Vagina (tissue), 2 donors: ENCODE measurements at regions not wholly inside any gene's neighbourhood (a gene's known extent, or its start where the extent isn't known, plus 50 kb on each side); places are given as distances from the start of the nearest gene placed in this dataset.

Source experiments
- DNase-seq, 2 donors: peaks; one replicate each; pipeline ENCODE4 v3.0.0-alpha.2; 2017; ENCODE audit errors: extremely low spot score in 2 of 2
- H3K27ac ChIP-seq: fragments of 200-600 bp; sonication (generic); one replicate; pipeline ENCODE4 v1.5.1; 2019
- H3K27me3 ChIP-seq: fragments of 200-600 bp; sonication (generic); one replicate; pipeline ENCODE4 v1.5.1; 2019
- H3K36me3 ChIP-seq, 2 donors: fragments of 200-600 bp; sonication (generic); one replicate each; pipeline ENCODE4 v1.5.1; 2017 to 2019
- H3K4me1 ChIP-seq: fragments of 200-600 bp; sonication (generic); one replicate; pipeline ENCODE4 v1.5.1; 2019
- H3K4me3 ChIP-seq, 2 donors: fragments of 200-600 bp; sonication (generic); 1 replicate in 1 of 2; 2 replicates in 1 of 2; pipeline ENCODE4 v1.5.1; 2016 to 2019
- H3K9me3 ChIP-seq: fragments of 200-600 bp; sonication (generic); one replicate; pipeline ENCODE4 v1.5.1; 2019
- POLR2A ChIP-seq, 2 donors: fragments of 450-650 bp; IDR thresholded peaks; one replicate each; pipeline ENCODE4 v1.6.1; 2017; ENCODE audit warnings: antibody characterized with exemption in 2 of 2, mild to moderate bottlenecking in 2 of 2, moderate library complexity in 2 of 2
- POLR2AphosphoS5 ChIP-seq, 2 donors: sonication (generic); formaldehyde crosslinking; IDR thresholded peaks; one replicate each; pipeline ENCODE4 v1.9.0; 2017; ENCODE audit warnings: antibody characterized with exemption in 2 of 2, mild to moderate bottlenecking in 2 of 2, low read depth in 1 of 2; ENCODE audit not compliant: insufficient read depth in 1 of 2
- intact Hi-C: fragments of 100-400 bp; cut with DNase I; formaldehyde crosslinking; loops from one replicate; pipeline ENCODE4 v1.15.1; 2023
- TF ChIP-seq, protein P1 (sequence below), 3 experiments: fragments of 450-650 bp in 2 of 3; fragments of 200-600 bp in 1 of 3; sonication (generic) in 1 of 3; IDR thresholded peaks; one replicate each; pipeline ENCODE4 v1.5.1; 2017 to 2019; ENCODE audit warnings: antibody characterized with exemption in 3 of 3, mild to moderate bottlenecking in 2 of 3, moderate library complexity in 2 of 3

DNA sequence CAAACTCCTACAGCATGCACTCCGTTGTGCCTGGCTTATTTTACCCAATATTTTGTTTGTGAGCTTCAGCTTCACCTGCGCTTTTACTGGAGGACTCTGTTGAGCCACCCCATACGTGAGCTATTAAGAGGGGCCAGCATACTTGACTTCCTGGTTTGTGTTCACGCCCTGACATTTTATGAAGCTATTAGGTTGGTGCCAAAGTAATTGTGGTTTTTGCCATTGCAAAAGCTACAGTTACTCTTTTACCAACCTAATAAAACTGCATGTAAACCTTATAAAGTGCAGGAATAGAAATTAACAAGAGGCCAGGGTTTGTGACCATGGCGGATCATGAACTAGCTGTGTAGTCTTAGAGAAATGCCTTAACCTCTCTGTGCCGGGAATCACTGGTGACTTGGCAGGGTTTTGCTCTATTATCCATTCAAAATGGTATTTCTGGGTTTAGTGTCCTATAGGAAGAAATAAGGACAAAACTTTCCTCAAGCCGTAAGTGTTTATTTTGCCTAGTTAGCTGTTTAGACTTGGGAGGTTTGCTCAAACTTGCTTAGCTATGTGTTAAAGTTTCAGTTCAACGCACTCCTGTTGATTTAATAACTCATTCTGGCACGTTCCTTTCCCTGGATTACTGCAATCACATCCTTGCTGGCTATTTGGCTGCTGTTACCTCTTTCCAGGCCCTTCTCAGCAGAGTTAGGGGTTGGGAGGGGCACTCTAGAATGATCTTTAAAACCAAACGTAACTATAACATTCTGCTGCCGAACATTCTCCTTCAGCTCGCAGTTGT lies 1027.6 kb downstream of the BCL11B start:
- TF ChIP-seq, protein P1, sequence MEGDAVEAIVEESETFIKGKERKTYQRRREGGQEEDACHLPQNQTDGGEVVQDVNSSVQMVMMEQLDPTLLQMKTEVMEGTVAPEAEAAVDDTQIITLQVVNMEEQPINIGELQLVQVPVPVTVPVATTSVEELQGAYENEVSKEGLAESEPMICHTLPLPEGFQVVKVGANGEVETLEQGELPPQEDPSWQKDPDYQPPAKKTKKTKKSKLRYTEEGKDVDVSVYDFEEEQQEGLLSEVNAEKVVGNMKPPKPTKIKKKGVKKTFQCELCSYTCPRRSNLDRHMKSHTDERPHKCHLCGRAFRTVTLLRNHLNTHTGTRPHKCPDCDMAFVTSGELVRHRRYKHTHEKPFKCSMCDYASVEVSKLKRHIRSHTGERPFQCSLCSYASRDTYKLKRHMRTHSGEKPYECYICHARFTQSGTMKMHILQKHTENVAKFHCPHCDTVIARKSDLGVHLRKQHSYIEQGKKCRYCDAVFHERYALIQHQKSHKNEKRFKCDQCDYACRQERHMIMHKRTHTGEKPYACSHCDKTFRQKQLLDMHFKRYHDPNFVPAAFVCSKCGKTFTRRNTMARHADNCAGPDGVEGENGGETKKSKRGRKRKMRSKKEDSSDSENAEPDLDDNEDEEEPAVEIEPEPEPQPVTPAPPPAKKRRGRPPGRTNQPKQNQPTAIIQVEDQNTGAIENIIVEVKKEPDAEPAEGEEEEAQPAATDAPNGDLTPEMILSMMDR (IDR thresholded peaks at IDR 0.05), result no peak
- TF ChIP-seq POLR2A (IDR thresholded peaks at IDR 0.05), result no peak
- TF ChIP-seq POLR2AphosphoS5 (IDR thresholded peaks at IDR 0.05; ENCODE audit: insufficient read depth in 1 of 2, low read depth in 1 of 2), result no peak
- no peaks in the 10 kb centered on the region for H3K36me3 ChIP-seq
- intact Hi-C loops, result no loop called here
- no peak overlapping the region for H3K4me3 ChIP-seq
- H3K27ac ChIP-seq, result no peak overlapping the region
- no peaks in the 10 kb centered on the region for H3K27me3 ChIP-seq
- H3K9me3 ChIP-seq, result no peaks in the 10 kb centered on the region
- H3K4me1 ChIP-seq, result no peaks in the 10 kb centered on the region
- DNase-seq, result peak in 1 of 2 donors; percentile 37

DNA sequence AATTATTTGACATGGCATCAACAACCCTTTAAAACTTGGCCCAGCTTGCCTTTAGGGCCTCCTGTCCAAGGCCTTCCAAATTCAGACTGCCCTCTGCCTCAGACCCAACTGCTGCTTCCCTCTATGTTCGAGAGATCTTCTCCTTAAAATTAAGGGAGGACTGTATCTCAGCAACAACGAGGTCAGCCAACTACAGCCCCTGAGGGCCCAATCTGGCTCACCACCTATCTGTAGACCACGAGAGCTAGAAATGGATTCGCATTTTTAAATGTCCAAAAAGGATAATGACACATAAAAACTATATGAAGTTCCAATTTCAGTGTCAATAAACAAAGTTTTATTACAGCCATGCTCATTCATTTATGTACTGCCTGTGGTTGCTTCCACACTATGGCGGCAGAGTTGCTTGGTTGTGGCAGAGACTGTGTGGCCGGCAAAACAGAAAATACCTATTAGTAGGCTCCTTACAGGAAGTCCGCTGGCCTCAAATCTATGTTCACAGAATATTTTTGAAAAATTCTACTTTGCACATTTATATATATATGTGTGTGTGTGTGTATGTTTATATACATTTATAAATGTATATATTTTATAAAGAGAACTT lies 1026.9 kb downstream of the BCL11B start:
- Histone ChIP-seq H3K4me1 (no peaks in the 10 kb centered on the region), H3K36me3 (no peaks in the 10 kb centered on the region), H3K4me3 (no peak overlapping the region), H3K9me3 (no peaks in the 10 kb centered on the region), H3K27me3 (no peaks in the 10 kb centered on the region), H3K27ac (no peak overlapping the region)
- intact Hi-C loops, result no loop called here
- no peak for DNase-seq
- TF ChIP-seq, protein P1 (IDR thresholded peaks at IDR 0.05), result no peak

DNA sequence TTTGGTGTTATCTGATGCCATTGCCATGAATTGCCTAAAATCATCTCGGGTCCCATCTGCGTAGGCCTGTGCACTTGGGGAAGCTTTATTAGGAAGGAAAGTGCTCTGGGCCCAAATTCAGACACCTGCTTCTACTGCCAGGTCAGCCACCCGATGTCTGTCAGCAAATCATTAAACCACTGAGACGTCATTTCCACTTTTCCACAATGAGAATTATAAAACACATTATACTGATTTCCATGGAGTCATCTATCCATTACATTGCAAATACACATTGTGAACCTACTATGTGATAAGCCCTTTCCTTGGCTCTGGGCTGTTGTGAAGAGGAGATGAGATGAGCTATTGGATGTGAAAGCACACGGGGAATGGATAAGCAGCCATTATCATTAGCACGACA lies 1022.9 kb downstream of the BCL11B start:
- H3K4me3 ChIP-seq, result no peak overlapping the region
- TF ChIP-seq, protein P1 (IDR thresholded peaks at IDR 0.05), result no peak
- no peak for TF ChIP-seq POLR2A (IDR thresholded peaks at IDR 0.05)
- TF ChIP-seq POLR2AphosphoS5 (IDR thresholded peaks at IDR 0.05; ENCODE audit: insufficient read depth in 1 of 2, low read depth in 1 of 2), result no peak
- H3K4me1 ChIP-seq, result no peaks in the 10 kb centered on the region
- no peak overlapping the region for H3K27ac ChIP-seq
- no peaks in the 10 kb centered on the region for H3K36me3 ChIP-seq
- H3K9me3 ChIP-seq, result no peaks in the 10 kb centered on the region
- intact Hi-C loops, result no loop called here
- no peaks in the 10 kb centered on the region for H3K27me3 ChIP-seq
- no peak for DNase-seq

DNA sequence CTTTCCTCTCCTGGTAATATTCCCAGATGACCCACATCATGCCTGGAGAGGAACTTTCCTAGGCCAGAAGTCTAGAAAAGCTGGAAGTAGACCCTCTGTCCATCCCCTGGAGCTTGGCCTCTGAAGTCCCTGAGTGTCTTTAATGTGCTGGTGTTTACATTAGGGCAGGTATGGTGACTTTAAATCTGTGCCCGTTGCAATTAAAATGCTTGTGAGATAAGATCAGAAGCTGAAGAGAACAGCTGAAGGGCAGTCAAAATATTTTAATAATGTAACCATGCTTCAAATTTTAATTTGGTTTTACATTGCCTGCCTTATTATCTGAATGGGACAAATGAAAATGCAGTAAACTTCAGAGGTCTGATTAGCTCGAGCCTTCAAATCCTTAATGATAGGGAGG lies 1022.5 kb downstream of the BCL11B start:
- TF ChIP-seq, protein P1 (IDR thresholded peaks at IDR 0.05), result no peak
- TF ChIP-seq POLR2A (IDR thresholded peaks at IDR 0.05) (no peak), POLR2AphosphoS5 (IDR thresholded peaks at IDR 0.05; ENCODE audit: insufficient read depth in 1 of 2, low read depth in 1 of 2) (no peak)
- Histone ChIP-seq H3K9me3 (no peaks in the 10 kb centered on the region), H3K27me3 (no peaks in the 10 kb centered on the region), H3K4me1 (no peaks in the 10 kb centered on the region), H3K36me3 (no peaks in the 10 kb centered on the region), H3K27ac (no peak overlapping the region), H3K4me3 (no peak overlapping the region)
- intact Hi-C loops, result no loop called here
- DNase-seq, result no peak

DNA sequence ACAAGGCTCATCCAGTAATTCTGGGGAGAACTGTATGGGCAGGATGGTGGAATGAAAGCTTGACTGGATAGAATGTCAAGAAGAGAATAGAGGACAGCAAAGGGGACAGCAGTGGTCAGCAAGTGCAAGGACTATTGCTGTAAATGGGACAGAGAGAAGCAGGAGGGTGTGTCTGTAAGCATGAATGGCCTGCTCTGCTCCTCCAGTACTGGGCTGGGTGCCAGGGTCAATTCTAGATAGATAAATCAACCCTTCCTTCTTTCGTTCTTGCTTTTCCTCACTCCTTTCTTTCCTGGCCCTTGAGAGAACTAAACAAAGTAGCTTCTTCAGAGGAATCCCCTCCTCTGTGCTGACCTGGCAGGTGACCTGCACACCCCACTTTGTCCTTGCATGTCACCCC lies 1019.2 kb downstream of the BCL11B start:
- no peaks in the 10 kb centered on the region for H3K4me1 ChIP-seq
- TF ChIP-seq, protein P1 (IDR thresholded peaks at IDR 0.05), result no peak
- no peak for TF ChIP-seq POLR2AphosphoS5 (IDR thresholded peaks at IDR 0.05; ENCODE audit: insufficient read depth in 1 of 2, low read depth in 1 of 2)
- TF ChIP-seq POLR2A (IDR thresholded peaks at IDR 0.05), result no peak
- no peaks in the 10 kb centered on the region for H3K9me3 ChIP-seq
- DNase-seq, result no peak
- H3K36me3 ChIP-seq, result no peaks in the 10 kb centered on the region
- no peak overlapping the region for H3K27ac ChIP-seq
- intact Hi-C loops, result no loop called here
- H3K27me3 ChIP-seq, result no peaks in the 10 kb centered on the region
- H3K4me3 ChIP-seq, result no peak overlapping the region
